22Rv1 (cell line): ENCODE measurements at regions not wholly inside any gene's neighbourhood (a gene's known extent, or its start where the extent isn't known, plus 50 kb on each side); places are given as distances from the start of the nearest gene placed in this dataset.
"Not testable (repeated sequence)": the region's sequence is repeated elsewhere in the genome, so short reads cannot be mapped to it uniquely, and the experiment has no call there.

Experiments used
- H3K27ac ChIP-seq: fragments of 450-650 bp; 2 replicates; pipeline ENCODE4 v1.5.1; 2017
- CTCF ChIP-seq: fragments of 450-650 bp; IDR thresholded peaks from 2 replicates; pipeline ENCODE4 v1.5.1; 2017; ENCODE audit warnings: mild to moderate bottlenecking
- ZFX ChIP-seq: fragments of 450-650 bp; IDR thresholded peaks from 2 replicates; pipeline ENCODE4 v1.6.1; 2017; ENCODE audit warnings: antibody characterized with exemption, borderline replicate concordance

DNA sequence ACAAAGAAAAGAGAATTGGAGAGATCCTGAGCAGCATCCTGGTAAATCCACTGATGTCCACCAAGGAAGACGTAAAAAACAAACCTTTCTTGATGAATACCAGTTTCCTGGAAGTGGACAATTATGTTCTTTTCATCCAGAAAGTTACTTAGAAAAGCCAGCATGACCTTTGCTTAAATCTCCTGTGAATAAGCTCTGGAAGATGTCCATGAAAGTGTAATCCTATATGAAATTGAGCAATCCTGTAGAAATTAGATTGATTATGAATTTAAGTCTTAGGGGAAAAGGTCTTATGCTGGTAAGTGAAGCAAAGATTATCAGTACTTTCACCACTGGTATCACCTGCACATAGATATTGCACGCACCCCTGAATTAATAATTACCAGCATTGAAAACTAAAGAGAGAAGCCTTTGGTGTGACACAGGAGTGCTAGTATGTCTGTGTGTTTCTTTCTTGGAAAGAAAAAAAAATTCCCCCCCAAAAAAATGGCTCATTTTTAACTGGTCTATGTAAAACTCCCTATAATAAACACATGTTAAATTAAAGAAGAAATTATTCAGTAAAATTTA is 164.5 kb upstream of the LHX8 start:
- no peak overlapping the region for H3K27ac ChIP-seq
- no peak for TF ChIP-seq ZFX
- no peak for TF ChIP-seq CTCF

DNA sequence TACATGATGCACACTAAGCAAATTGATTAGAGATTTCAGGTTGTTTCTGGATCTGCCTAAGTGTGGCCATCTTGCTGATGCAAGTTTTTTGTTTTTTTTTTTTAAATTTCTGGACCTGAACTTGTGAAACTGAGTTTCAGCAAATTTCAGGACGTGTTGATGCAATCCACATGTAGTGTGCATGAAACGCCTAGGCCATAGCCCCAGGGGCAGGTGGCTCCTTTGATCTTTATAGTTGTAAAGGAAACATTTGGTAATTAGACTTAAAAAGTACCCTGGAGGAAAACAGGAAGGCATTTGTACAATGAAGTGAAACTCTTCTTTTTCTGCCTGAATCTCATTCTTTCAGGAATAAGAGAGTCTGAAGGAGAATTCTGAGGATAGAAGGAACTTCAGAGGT is 162.2 kb upstream of the LHX8 start:
- H3K27ac ChIP-seq: no peak overlapping the region
- TF ChIP-seq ZFX (no peak), CTCF (no peak)

DNA sequence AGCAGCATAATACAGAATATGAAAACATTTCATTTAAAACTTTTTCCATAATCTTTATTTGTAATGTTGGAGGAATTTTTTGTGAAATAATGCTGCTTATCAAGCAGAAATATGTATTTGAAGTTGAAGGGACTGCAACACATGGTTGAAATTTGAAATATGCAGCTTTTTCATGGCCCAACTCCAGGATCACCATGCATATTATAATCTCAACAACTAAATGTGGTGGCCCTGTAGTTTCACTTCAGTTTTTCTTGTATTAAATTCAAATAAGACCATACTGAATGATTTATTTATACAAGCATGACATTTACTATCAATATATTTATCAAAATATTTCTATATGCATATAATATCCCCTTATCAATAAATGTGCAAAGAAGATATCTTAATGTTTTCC is 157.7 kb upstream of the LHX8 start:
- TF ChIP-seq CTCF: no peak
- TF ChIP-seq ZFX: no peak
- no peak overlapping the region for H3K27ac ChIP-seq

DNA sequence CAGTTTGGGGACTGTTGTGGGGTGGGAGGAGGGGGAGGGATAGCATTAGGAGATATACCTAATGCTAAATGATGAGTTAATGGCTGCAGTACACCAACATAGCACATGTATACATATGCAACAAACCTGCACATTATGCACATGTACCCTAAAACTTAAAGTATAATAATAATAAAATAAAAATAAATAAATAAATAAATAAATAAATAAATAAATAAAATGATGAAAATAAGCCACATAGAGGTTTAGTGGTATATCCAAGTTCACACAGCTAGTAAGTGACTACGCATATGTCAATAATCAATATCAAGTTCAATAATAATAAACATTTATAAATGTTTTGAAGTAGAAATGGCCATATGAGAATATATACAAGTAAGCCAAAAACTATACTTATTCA is 141.7 kb upstream of the LHX8 start:
- not testable (repeated sequence) for H3K27ac ChIP-seq

DNA sequence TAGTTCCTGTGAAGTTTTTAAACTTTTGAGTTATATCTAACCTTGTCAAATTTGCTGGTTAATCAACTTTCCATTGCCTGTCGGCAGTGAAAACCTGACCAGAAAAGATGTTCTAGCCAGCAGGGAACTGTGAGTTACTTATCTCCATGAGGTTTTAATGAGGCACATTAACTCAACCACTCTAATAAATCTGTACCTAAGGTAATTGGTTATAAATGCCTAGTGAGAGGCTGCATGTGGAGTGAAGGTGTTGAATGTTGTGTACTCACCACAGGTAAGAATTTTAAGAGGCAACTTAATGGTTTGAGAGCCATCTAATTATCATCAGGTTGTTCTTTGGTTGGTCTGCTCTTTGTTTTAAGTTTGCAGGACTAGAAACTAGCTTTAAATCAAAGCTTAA is 138.4 kb upstream of the LHX8 start:
- TF ChIP-seq CTCF (no peak), ZFX (no peak)
- no peak overlapping the region for H3K27ac ChIP-seq

DNA sequence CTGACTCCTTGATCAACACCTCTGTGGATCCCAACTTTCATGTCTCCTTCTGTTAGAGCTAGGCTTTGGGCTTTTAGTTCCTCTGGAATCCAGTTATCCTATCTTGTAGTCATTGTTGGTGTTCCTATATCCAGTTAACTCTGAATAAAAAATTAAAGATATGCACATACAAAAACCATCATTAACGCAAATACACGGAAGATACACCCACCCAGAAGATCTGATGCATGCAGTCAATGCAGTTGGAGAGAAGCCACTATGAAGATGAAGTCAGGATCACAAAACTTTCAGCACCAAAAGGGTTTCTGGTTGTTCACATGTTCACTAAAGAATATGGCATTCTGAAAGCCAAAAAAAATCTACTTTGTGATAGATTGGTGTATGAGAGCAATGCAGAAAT is 123.6 kb upstream of the LHX8 start:
- TF ChIP-seq ZFX: no peak
- no peak for TF ChIP-seq CTCF

DNA sequence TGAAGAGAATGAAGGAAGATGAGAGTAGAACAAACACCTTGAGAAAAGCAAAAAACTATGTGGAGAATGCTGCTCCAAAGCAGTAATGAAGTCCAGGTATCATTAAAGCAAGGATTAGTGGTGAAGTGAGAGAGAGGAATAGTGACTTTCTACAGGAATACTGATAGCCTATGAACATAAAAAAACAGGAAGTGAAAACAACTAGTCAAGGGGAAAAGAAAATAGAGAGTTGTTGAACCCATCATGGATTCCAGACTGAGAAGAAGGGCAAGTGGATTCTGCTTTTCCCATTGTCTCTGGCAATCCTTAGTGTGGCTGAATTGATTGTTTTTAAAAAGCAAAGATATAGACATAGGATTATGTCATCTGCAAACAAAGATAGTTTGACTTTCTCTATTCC is 119.9 kb upstream of the LHX8 start:
- TF ChIP-seq CTCF (no peak), ZFX (no peak)
- H3K27ac ChIP-seq: no peak overlapping the region

More for the DNA sequence above, 123.6 kb upstream of the LHX8 start:
- H3K27ac ChIP-seq: no peak overlapping the region

- TF ChIP-seq ZFX (no peak), CTCF (no peak)
- H3K27ac ChIP-seq: no peak overlapping the region
Observed at GRCh38 chr1:75023005-75023404, 111.2 kb upstream of the LHX8 start.
